Activated CD8-positive, alpha-beta memory T cell treated with anti-CD3 and anti-CD28 coated beads, Interleukin-2, amount 50 U/mL, for 24 hours (primary cell): ENCODE measurements at regions not wholly inside any gene's neighbourhood (a gene's known extent, or its start where the extent isn't known, plus 50 kb on each side); places are given as distances from the start of the nearest gene placed in this dataset.

Experiments used
- DNase-seq: peaks from one replicate; pipeline ENCODE4 v3.0.0-alpha.2; 2020; ENCODE audit errors: extremely low read depth

GRCh38 chr1:98382986-98383740 lies 278.4 kb upstream of the SNX7 start:
- no peak for DNase-seq

- DNase-seq, result no peak
Observed at GRCh38 chr1:98382586-98382985, 278.9 kb upstream of the SNX7 start.

GRCh38 chr1:98374098-98374497 lies 287.4 kb upstream of the SNX7 start:
- DNase-seq, result no peak

GRCh38 chr1:98373056-98373455 lies 288.5 kb upstream of the SNX7 start:
- DNase-seq, result no peak

- DNase-seq, result no peak
Observed at GRCh38 chr1:98371764-98372163, 289.8 kb upstream of the SNX7 start.

- DNase-seq, result no peak
Observed at GRCh38 chr1:98369463-98369862, 292.1 kb upstream of the SNX7 start.

GRCh38 chr1:98368995-98369394 lies 292.5 kb upstream of the SNX7 start:
- no peak for DNase-seq

GRCh38 chr1:98367426-98367825 lies 294.1 kb upstream of the SNX7 start:
- DNase-seq, result no peak

GRCh38 chr1:98366343-98366742 lies 295.2 kb upstream of the SNX7 start:
- no peak for DNase-seq

GRCh38 chr1:98364544-98364943 lies 297.0 kb upstream of the SNX7 start:
- no peak for DNase-seq

- no peak for DNase-seq
Observed at GRCh38 chr1:98360864-98361263, 300.7 kb upstream of the SNX7 start.

GRCh38 chr1:98355656-98356383 lies 305.7 kb upstream of the SNX7 start:
- no peak for DNase-seq

- no peak for DNase-seq
Observed at GRCh38 chr1:98352378-98352777, 309.1 kb upstream of the SNX7 start.

- no peak for DNase-seq
Observed at GRCh38 chr1:98351561-98351960, 310.0 kb upstream of the SNX7 start.

- DNase-seq, result no peak
Observed at GRCh38 chr1:98345417-98345816, 316.1 kb upstream of the SNX7 start.

GRCh38 chr1:98344731-98345130 lies 316.8 kb upstream of the SNX7 start:
- DNase-seq, result no peak

- DNase-seq, result no peak
Observed at GRCh38 chr1:98342566-98342965, 319.0 kb upstream of the SNX7 start.

GRCh38 chr1:98340511-98340910 lies 321.0 kb upstream of the SNX7 start:
- no peak for DNase-seq

- DNase-seq, result no peak
Observed at GRCh38 chr1:98336472-98337083, 324.9 kb upstream of the SNX7 start.

GRCh38 chr1:98333936-98334335 lies 327.6 kb upstream of the SNX7 start:
- no peak for DNase-seq

- no peak for DNase-seq
Observed at GRCh38 chr1:98333406-98333805, 328.1 kb upstream of the SNX7 start.

GRCh38 chr1:98331718-98332311 lies 329.7 kb upstream of the SNX7 start:
- DNase-seq, result no peak

- no peak for DNase-seq
Observed at GRCh38 chr1:98331243-98331642, 330.3 kb upstream of the SNX7 start.
